ENCODE measurements at regions not wholly inside any gene's neighbourhood (a gene's known extent, or its start where the extent isn't known, plus 50 kb on each side); places are given as distances from the start of the nearest gene placed in this dataset.

GRCh38 chr21:31406510-31406909, 62.4 kb upstream of the TIAM1 start:
- Histone ChIP-seq H3K4me3 (ENCODE audit: low read length) (no peak overlapping the region), H3K27me3 (ENCODE audit: low read length) (no peaks in the 10 kb centered on the region), H3K9me3 (ENCODE audit: low read length) (no peaks in the 10 kb centered on the region), H3K79me2 (ENCODE audit: low read length) (no peaks in the 10 kb centered on the region), H3K9ac (ENCODE audit: low read length) (no peak overlapping the region), H2AFZ (ENCODE audit: low read length) (no peak overlapping the region), H3K9me2 (replicated peaks; ENCODE audit: insufficient read depth, low read length) (no peaks in the 10 kb centered on the region), H3K36me3 (ENCODE audit: insufficient read depth, low read length) (no peaks in the 10 kb centered on the region), H3K27ac (ENCODE audit: low read length) (no peak overlapping the region), H3K4me1 (ENCODE audit: low read length) (no peaks in the 10 kb centered on the region), H4K20me1 (ENCODE audit: insufficient read depth, low read depth, low read length) (no peaks in the 10 kb centered on the region), H3K4me2 (ENCODE audit: low read depth, low read length, poor library complexity, severe bottlenecking) (no peak overlapping the region)
- no peak for DNase-seq

GRCh38 chr21:31405604-31406003, 61.5 kb upstream of the TIAM1 start:
- Histone ChIP-seq H3K27ac (ENCODE audit: low read length) (no peak overlapping the region), H3K4me1 (ENCODE audit: low read length) (no peaks in the 10 kb centered on the region), H3K79me2 (ENCODE audit: low read length) (no peaks in the 10 kb centered on the region), H3K36me3 (ENCODE audit: insufficient read depth, low read length) (no peaks in the 10 kb centered on the region), H2AFZ (ENCODE audit: low read length) (no peak overlapping the region), H3K9me3 (ENCODE audit: low read length) (no peaks in the 10 kb centered on the region), H4K20me1 (ENCODE audit: insufficient read depth, low read depth, low read length) (no peaks in the 10 kb centered on the region), H3K9ac (ENCODE audit: low read length) (no peak overlapping the region), H3K4me3 (ENCODE audit: low read length) (no peak overlapping the region), H3K4me2 (ENCODE audit: low read depth, low read length, poor library complexity, severe bottlenecking) (no peak overlapping the region), H3K27me3 (ENCODE audit: low read length) (no peaks in the 10 kb centered on the region), H3K9me2 (replicated peaks; ENCODE audit: insufficient read depth, low read length) (no peaks in the 10 kb centered on the region)
- no peak for DNase-seq

- Histone ChIP-seq H2AFZ (ENCODE audit: low read length) (no peak overlapping the region), H3K4me2 (ENCODE audit: low read depth, low read length, poor library complexity, severe bottlenecking) (no peak overlapping the region), H3K36me3 (ENCODE audit: insufficient read depth, low read length) (no peaks in the 10 kb centered on the region), H3K9ac (ENCODE audit: low read length) (no peak overlapping the region), H3K79me2 (ENCODE audit: low read length) (no peaks in the 10 kb centered on the region), H4K20me1 (ENCODE audit: insufficient read depth, low read depth, low read length) (no peaks in the 10 kb centered on the region), H3K4me1 (ENCODE audit: low read length) (no peaks in the 10 kb centered on the region), H3K9me3 (ENCODE audit: low read length) (no peaks in the 10 kb centered on the region), H3K27me3 (ENCODE audit: low read length) (no peaks in the 10 kb centered on the region), H3K27ac (ENCODE audit: low read length) (no peak overlapping the region), H3K4me3 (ENCODE audit: low read length) (no peak overlapping the region), H3K9me2 (replicated peaks; ENCODE audit: insufficient read depth, low read length) (no peaks in the 10 kb centered on the region)
- DNase-seq, result no peak
Observed at GRCh38 chr21:31403596-31404333, 59.7 kb upstream of the TIAM1 start.

- no peaks in the 10 kb centered on the region for H3K4me1 ChIP-seq (ENCODE audit: low read length)
- H2AFZ ChIP-seq (ENCODE audit: low read length), result no peak overlapping the region
- H3K4me2 ChIP-seq (ENCODE audit: low read depth, low read length, poor library complexity, severe bottlenecking), result no peak overlapping the region
- no peak overlapping the region for H3K27ac ChIP-seq (ENCODE audit: low read length)
- H3K27me3 ChIP-seq (ENCODE audit: low read length), result no peaks in the 10 kb centered on the region
- H3K4me3 ChIP-seq (ENCODE audit: low read length), result no peak overlapping the region
- H3K9me3 ChIP-seq (ENCODE audit: low read length), result no peaks in the 10 kb centered on the region
- no peak overlapping the region for H3K9ac ChIP-seq (ENCODE audit: low read length)
- H4K20me1 ChIP-seq (ENCODE audit: insufficient read depth, low read depth, low read length), result 0 out of 2 replicates have a peak, but pooled peaks cover 6% of the 10 kb centered on the region
- no peak for DNase-seq
- H3K9me2 ChIP-seq (replicated peaks; ENCODE audit: insufficient read depth, low read length), result no peaks in the 10 kb centered on the region
- no peaks in the 10 kb centered on the region for H3K36me3 ChIP-seq (ENCODE audit: insufficient read depth, low read length)
- no peaks in the 10 kb centered on the region for H3K79me2 ChIP-seq (ENCODE audit: low read length)
Observed at GRCh38 chr21:31399591-31399990, 55.5 kb upstream of the TIAM1 start.

- H3K4me3 ChIP-seq (ENCODE audit: low read length), result no peak overlapping the region
- H4K20me1 ChIP-seq (ENCODE audit: insufficient read depth, low read depth, low read length), result 0 out of 2 replicates have a peak, but pooled peaks cover 6% of the 10 kb centered on the region
- no peaks in the 10 kb centered on the region for H3K9me3 ChIP-seq (ENCODE audit: low read length)
- no peaks in the 10 kb centered on the region for H3K4me1 ChIP-seq (ENCODE audit: low read length)
- H3K4me2 ChIP-seq (ENCODE audit: low read depth, low read length, poor library complexity, severe bottlenecking), result no peak overlapping the region
- no peaks in the 10 kb centered on the region for H3K79me2 ChIP-seq (ENCODE audit: low read length)
- H2AFZ ChIP-seq (ENCODE audit: low read length), result no peak overlapping the region
- H3K27ac ChIP-seq (ENCODE audit: low read length), result no peak overlapping the region
- H3K36me3 ChIP-seq (ENCODE audit: insufficient read depth, low read length), result no peaks in the 10 kb centered on the region
- no peaks in the 10 kb centered on the region for H3K9me2 ChIP-seq (replicated peaks; ENCODE audit: insufficient read depth, low read length)
- H3K9ac ChIP-seq (ENCODE audit: low read length), result no peak overlapping the region
- H3K27me3 ChIP-seq (ENCODE audit: low read length), result no peaks in the 10 kb centered on the region
- DNase-seq, result no peak
Observed at GRCh38 chr21:31398574-31398973, 54.5 kb upstream of the TIAM1 start.

GRCh38 chr21:31397939-31398338, 53.9 kb upstream of the TIAM1 start:
- Histone ChIP-seq H3K4me3 (ENCODE audit: low read length) (no peak overlapping the region), H3K4me1 (ENCODE audit: low read length) (no peaks in the 10 kb centered on the region), H3K9ac (ENCODE audit: low read length) (no peak overlapping the region), H3K27me3 (ENCODE audit: low read length) (no peaks in the 10 kb centered on the region), H4K20me1 (ENCODE audit: insufficient read depth, low read depth, low read length) (0 out of 2 replicates have a peak, but pooled peaks cover 6% of the 10 kb centered on the region), H3K4me2 (ENCODE audit: low read depth, low read length, poor library complexity, severe bottlenecking) (no peak overlapping the region), H3K9me2 (replicated peaks; ENCODE audit: insufficient read depth, low read length) (no peaks in the 10 kb centered on the region), H3K79me2 (ENCODE audit: low read length) (no peaks in the 10 kb centered on the region), H2AFZ (ENCODE audit: low read length) (no peak overlapping the region), H3K27ac (ENCODE audit: low read length) (no peak overlapping the region), H3K9me3 (ENCODE audit: low read length) (no peaks in the 10 kb centered on the region), H3K36me3 (ENCODE audit: insufficient read depth, low read length) (no peaks in the 10 kb centered on the region)
- DNase-seq, result no peak

- no peaks in the 10 kb centered on the region for H3K9me3 ChIP-seq (ENCODE audit: low read length)
- H4K20me1 ChIP-seq (ENCODE audit: insufficient read depth, low read depth, low read length), result 0 out of 2 replicates have a peak, but pooled peaks cover 6% of the 10 kb centered on the region
- no peak for DNase-seq
- H3K4me3 ChIP-seq (ENCODE audit: low read length), result no peak overlapping the region
- H3K9me2 ChIP-seq (replicated peaks; ENCODE audit: insufficient read depth, low read length), result no peaks in the 10 kb centered on the region
- no peaks in the 10 kb centered on the region for H3K36me3 ChIP-seq (ENCODE audit: insufficient read depth, low read length)
- no peaks in the 10 kb centered on the region for H3K4me1 ChIP-seq (ENCODE audit: low read length)
- H3K79me2 ChIP-seq (ENCODE audit: low read length), result no peaks in the 10 kb centered on the region
- H2AFZ ChIP-seq (ENCODE audit: low read length), result no peak overlapping the region
- no peaks in the 10 kb centered on the region for H3K27me3 ChIP-seq (ENCODE audit: low read length)
- no peak overlapping the region for H3K27ac ChIP-seq (ENCODE audit: low read length)
- H3K9ac ChIP-seq (ENCODE audit: low read length), result no peak overlapping the region
- no peak overlapping the region for H3K4me2 ChIP-seq (ENCODE audit: low read depth, low read length, poor library complexity, severe bottlenecking)
Observed at GRCh38 chr21:31397515-31397926, 53.5 kb upstream of the TIAM1 start.

GRCh38 chr21:31397030-31397429, 53.0 kb upstream of the TIAM1 start:
- H3K4me1 ChIP-seq (ENCODE audit: low read length), result no peaks in the 10 kb centered on the region
- no peaks in the 10 kb centered on the region for H3K79me2 ChIP-seq (ENCODE audit: low read length)
- DNase-seq, result no peak
- H3K4me3 ChIP-seq (ENCODE audit: low read length), result no peak overlapping the region
- H3K27ac ChIP-seq (ENCODE audit: low read length), result no peak overlapping the region
- no peak overlapping the region for H3K4me2 ChIP-seq (ENCODE audit: low read depth, low read length, poor library complexity, severe bottlenecking)
- no peaks in the 10 kb centered on the region for H3K36me3 ChIP-seq (ENCODE audit: insufficient read depth, low read length)
- no peaks in the 10 kb centered on the region for H3K27me3 ChIP-seq (ENCODE audit: low read length)
- no peaks in the 10 kb centered on the region for H3K9me2 ChIP-seq (replicated peaks; ENCODE audit: insufficient read depth, low read length)
- H3K9me3 ChIP-seq (ENCODE audit: low read length), result no peaks in the 10 kb centered on the region
- H3K9ac ChIP-seq (ENCODE audit: low read length), result no peak overlapping the region
- 0 out of 2 replicates have a peak, but pooled peaks cover 6% of the 10 kb centered on the region for H4K20me1 ChIP-seq (ENCODE audit: insufficient read depth, low read depth, low read length)
- no peak overlapping the region for H2AFZ ChIP-seq (ENCODE audit: low read length)
